Cardiac fibroblast (primary cell): ENCODE measurements at regions not wholly inside any gene's neighbourhood (a gene's known extent, or its start where the extent isn't known, plus 50 kb on each side); places are given as distances from the start of the nearest gene placed in this dataset.

Experiments used
- DNase-seq, 2 donors: peaks; one replicate each; pipeline versions ENCODE4 v3.0.0 to v3.0.0-alpha.2; 2010; ENCODE audit warnings: low read depth in 2 of 2
- H3K4me3 ChIP-seq, 2 donors: replicated peaks in 1 of 2; 1 replicate in 1 of 2; 2 replicates in 1 of 2; pipeline ENCODE4 v1.5.1; 2011; ENCODE audit warnings: low read depth in 2 of 2, low read length in 2 of 2, mild to moderate bottlenecking in 2 of 2, moderate library complexity in 1 of 2
- TF ChIP-seq, protein P1 (sequence below): IDR thresholded peaks from one replicate; pipeline ENCODE4 v1.5.1; 2011; ENCODE audit warnings: low read depth, mild to moderate bottlenecking, low read length, inconsistent platforms

- DNase-seq = no peak
- H3K4me3 ChIP-seq = no peak overlapping the region
- TF ChIP-seq, protein P1, sequence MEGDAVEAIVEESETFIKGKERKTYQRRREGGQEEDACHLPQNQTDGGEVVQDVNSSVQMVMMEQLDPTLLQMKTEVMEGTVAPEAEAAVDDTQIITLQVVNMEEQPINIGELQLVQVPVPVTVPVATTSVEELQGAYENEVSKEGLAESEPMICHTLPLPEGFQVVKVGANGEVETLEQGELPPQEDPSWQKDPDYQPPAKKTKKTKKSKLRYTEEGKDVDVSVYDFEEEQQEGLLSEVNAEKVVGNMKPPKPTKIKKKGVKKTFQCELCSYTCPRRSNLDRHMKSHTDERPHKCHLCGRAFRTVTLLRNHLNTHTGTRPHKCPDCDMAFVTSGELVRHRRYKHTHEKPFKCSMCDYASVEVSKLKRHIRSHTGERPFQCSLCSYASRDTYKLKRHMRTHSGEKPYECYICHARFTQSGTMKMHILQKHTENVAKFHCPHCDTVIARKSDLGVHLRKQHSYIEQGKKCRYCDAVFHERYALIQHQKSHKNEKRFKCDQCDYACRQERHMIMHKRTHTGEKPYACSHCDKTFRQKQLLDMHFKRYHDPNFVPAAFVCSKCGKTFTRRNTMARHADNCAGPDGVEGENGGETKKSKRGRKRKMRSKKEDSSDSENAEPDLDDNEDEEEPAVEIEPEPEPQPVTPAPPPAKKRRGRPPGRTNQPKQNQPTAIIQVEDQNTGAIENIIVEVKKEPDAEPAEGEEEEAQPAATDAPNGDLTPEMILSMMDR = no peak
Measured at GRCh38 chr5:36385495-36385894, 83.8 kb upstream of the RANBP3L start.

DNA sequence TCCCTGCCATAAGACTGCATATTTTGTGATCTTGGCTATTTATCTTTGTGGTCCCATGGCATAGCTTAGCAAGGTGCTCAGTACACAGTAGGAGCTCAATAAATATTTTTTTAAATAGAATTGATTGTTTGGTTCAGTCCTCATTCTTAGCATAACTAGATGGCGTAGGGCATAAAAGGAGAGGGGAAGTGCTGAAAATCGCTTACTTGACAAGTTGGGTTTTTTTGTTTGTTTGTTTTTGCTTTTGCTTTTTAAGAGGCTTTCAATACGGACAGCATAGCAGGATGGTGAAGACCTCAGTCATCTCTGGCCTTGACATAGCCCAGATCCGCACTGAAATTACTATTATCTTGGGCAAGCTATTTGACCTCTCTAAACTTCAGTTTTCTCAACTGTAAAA is 86.6 kb upstream of the RANBP3L start:
- no peak overlapping the region for H3K4me3 ChIP-seq
- TF ChIP-seq, protein P1 = no peak
- DNase-seq = no peak

GRCh38 chr5:36389245-36389644 is 87.5 kb upstream of the RANBP3L start:
- H3K4me3 ChIP-seq = no peak overlapping the region
- DNase-seq = peak; percentile 61 to 62
- TF ChIP-seq, protein P1 = no peak

GRCh38 chr5:36390640-36391039 is 88.9 kb upstream of the RANBP3L start:
- DNase-seq = no peak
- H3K4me3 ChIP-seq = no peak overlapping the region
- TF ChIP-seq, protein P1 = no peak

GRCh38 chr5:36392186-36392585 is 90.5 kb upstream of the RANBP3L start:
- TF ChIP-seq, protein P1 = no peak
- H3K4me3 ChIP-seq = no peak overlapping the region
- DNase-seq = no peak

DNA sequence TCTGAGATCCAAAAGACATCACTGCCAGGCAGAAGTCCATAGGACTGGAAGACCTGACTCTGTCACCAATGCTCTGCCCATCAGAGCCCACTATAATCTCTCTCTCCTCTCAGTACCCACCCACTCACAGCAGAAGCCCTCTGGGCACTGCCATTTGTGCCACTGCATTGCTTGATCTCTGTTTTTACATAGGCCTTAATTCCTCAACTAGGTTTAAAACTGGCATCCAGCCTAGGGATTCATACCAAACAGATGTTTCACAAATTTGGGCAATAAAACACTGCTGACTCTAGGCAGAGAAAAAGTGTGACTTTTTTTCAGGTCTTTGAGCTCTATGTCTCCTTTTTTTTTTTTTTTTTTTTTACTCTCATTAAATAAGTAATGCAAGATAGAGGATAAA is 91.1 kb upstream of the RANBP3L start:
- H3K4me3 ChIP-seq = no peak overlapping the region
- peak; percentile 63 to 77 for DNase-seq
- TF ChIP-seq, protein P1 = no peak

- DNase-seq = no peak
Measured at GRCh38 chr5:36393656-36394428, 92.1 kb upstream of the RANBP3L start.

More at GRCh38 chr5:36393656-36394428, 92.1 kb upstream of the RANBP3L start:
- no peak overlapping the region for H3K4me3 ChIP-seq
- TF ChIP-seq, protein P1 = no peak
